GM19099 (cell line): ENCODE measurements at regions not wholly inside any gene's neighbourhood (a gene's known extent, or its start where the extent isn't known, plus 50 kb on each side); places are given as distances from the start of the nearest gene placed in this dataset.

Experiments
- POLR2A ChIP-seq: IDR thresholded peaks from 3 replicates; pipeline ENCODE4 v1.6.1; 2011; ENCODE audit warnings: low read depth; ENCODE audit not compliant: insufficient read length; ENCODE audit errors: extremely low read depth

GRCh38 chr12:124405151-124405550, 110.3 kb downstream of the RFLNA start:
- TF ChIP-seq POLR2A = no peak

- no peak for TF ChIP-seq POLR2A
Observed at GRCh38 chr12:124404162-124404784, 109.4 kb downstream of the RFLNA start.

- TF ChIP-seq POLR2A = no peak
Observed at GRCh38 chr12:124403273-124403672, 108.4 kb downstream of the RFLNA start.

- TF ChIP-seq POLR2A = no peak
Observed at GRCh38 chr12:124402248-124403066, 107.6 kb downstream of the RFLNA start.

GRCh38 chr12:124401704-124402221, 106.9 kb downstream of the RFLNA start:
- no peak for TF ChIP-seq POLR2A

- TF ChIP-seq POLR2A = no peak
Observed at GRCh38 chr12:124400124-124400523, 105.2 kb downstream of the RFLNA start.

- TF ChIP-seq POLR2A = no peak
Observed at GRCh38 chr12:124399622-124400021, 104.7 kb downstream of the RFLNA start.

GRCh38 chr12:124398578-124399227, 103.8 kb downstream of the RFLNA start:
- TF ChIP-seq POLR2A = no peak

- no peak for TF ChIP-seq POLR2A
Observed at GRCh38 chr12:124397807-124398577, 103.1 kb downstream of the RFLNA start.

- no peak for TF ChIP-seq POLR2A
Observed at GRCh38 chr12:124397399-124397679, 102.4 kb downstream of the RFLNA start.

- no peak for TF ChIP-seq POLR2A
Observed at GRCh38 chr12:124396544-124397398, 101.9 kb downstream of the RFLNA start.

- TF ChIP-seq POLR2A = no peak
Observed at GRCh38 chr12:124395986-124396385, 101.1 kb downstream of the RFLNA start.

- no peak for TF ChIP-seq POLR2A
Observed at GRCh38 chr12:124395284-124395752, 100.4 kb downstream of the RFLNA start.

- no peak for TF ChIP-seq POLR2A
Observed at GRCh38 chr12:124394462-124395128, 99.7 kb downstream of the RFLNA start.

GRCh38 chr12:124393831-124394230, 98.9 kb downstream of the RFLNA start:
- TF ChIP-seq POLR2A = no peak
